Liver (tissue), 3 donors: ENCODE measurements at regions not wholly inside any gene's neighbourhood (a gene's known extent, or its start where the extent isn't known, plus 50 kb on each side); places are given as distances from the start of the nearest gene placed in this dataset.

Source experiments
- CTCF ChIP-seq: fragments of 150-350 bp; IDR thresholded peaks from 2 replicates; pipeline ENCODE4 v1.5.1; 2017; ENCODE audit warnings: improper control_type of control experiment, low read depth, low read length; ENCODE audit not compliant: missing input control
- EGR1 ChIP-seq, 2 donors: IDR thresholded peaks; 2 replicates each; pipeline ENCODE4 v1.6.1; 2016 to 2018; ENCODE audit warnings: antibody characterized with exemption in 2 of 2, low read depth in 2 of 2
- FOXA1 ChIP-seq: IDR thresholded peaks from 2 replicates; pipeline ENCODE4 v1.6.1; 2016; ENCODE audit warnings: antibody characterized with exemption
- GABPA ChIP-seq, 2 donors: IDR thresholded peaks in 1 of 2; conservative IDR thresholded peaks in 1 of 2; 2 replicates each; pipeline ENCODE4 v1.6.1; 2016; ENCODE audit warnings: antibody characterized with exemption in 2 of 2, mild to moderate bottlenecking in 1 of 2, moderate library complexity in 1 of 2
- JUND ChIP-seq, 2 donors: IDR thresholded peaks; 2 replicates each; pipeline ENCODE4 v1.6.1; 2016; ENCODE audit warnings: antibody characterized with exemption in 2 of 2
- MAX ChIP-seq: IDR thresholded peaks from 2 replicates; pipeline ENCODE4 v1.6.1; 2016; ENCODE audit warnings: antibody characterized with exemption
- RAD21 ChIP-seq, 2 donors: IDR thresholded peaks; 2 replicates each; pipeline ENCODE4 v1.6.1; 2016; ENCODE audit warnings: antibody characterized with exemption in 2 of 2, mild to moderate bottlenecking in 2 of 2
- SP1 ChIP-seq: IDR thresholded peaks from 2 replicates; pipeline ENCODE4 v1.6.1; 2018; ENCODE audit warnings: antibody characterized with exemption, mild to moderate bottlenecking
- TAF1 ChIP-seq: conservative IDR thresholded peaks from 2 replicates; pipeline ENCODE4 v1.6.1; 2016; ENCODE audit warnings: antibody characterized with exemption, mild to moderate bottlenecking
- YY1 ChIP-seq: IDR thresholded peaks from 2 replicates; pipeline ENCODE4 v1.6.1; 2016; ENCODE audit warnings: antibody characterized with exemption, mild to moderate bottlenecking
- ZBTB33 ChIP-seq: IDR thresholded peaks from 2 replicates; pipeline ENCODE4 v1.6.1; 2016; ENCODE audit warnings: antibody characterized with exemption
- donor health status: healthy.
- donor health status: healthy.

GRCh38 chr10:23525406-23525805 is 86.5 kb downstream of the OTUD1 start:
- TF ChIP-seq CTCF (peak; percentile 50), GABPA (IDR thresholded peaks at IDR 0.05 in 1 of 2, conservative IDR thresholded peaks at IDR 0.05 in 1 of 2) (no peak), TAF1 (no peak), EGR1 (IDR thresholded peaks at IDR 0.05; ENCODE audit: low read depth in 2 of 2) (no peak), SP1 (no peak), JUND (IDR thresholded peaks at IDR 0.05) (no peak), MAX (no peak), RAD21 (IDR thresholded peaks at IDR 0.05) (peak; percentile 87 to 91), FOXA1 (no peak), YY1 (no peak), ZBTB33 (no peak)
